Kidney (tissue), 13 donors: ENCODE measurements at regions not wholly inside any gene's neighbourhood (a gene's known extent, or its start where the extent isn't known, plus 50 kb on each side); places are given as distances from the start of the nearest gene placed in this dataset.
"Not testable (repeated sequence)": the region's sequence is repeated elsewhere in the genome, so short reads cannot be mapped to it uniquely, and the experiment has no call there.

Experiments used
- DNase-seq, 5 donors: peaks; one replicate each; pipeline ENCODE4 v3.0.0-alpha.2; 2013 to 2020
- FAIRE-seq: peaks from 2 replicates; lab custom pipeline; 2012; peaks lifted over from hg19 to GRCh38; lab: Jason Lieb, UNC
- H3K27ac ChIP-seq, 2 donors: one replicate each; pipeline ENCODE4 v1.7.0; 2013; ENCODE audit warnings: low read depth in 2 of 2, low read length in 2 of 2, inconsistent platforms in 1 of 2
- H3K27me3 ChIP-seq: one replicate; pipeline ENCODE4 v1.7.1; 2013; ENCODE audit warnings: low read length, inconsistent platforms; ENCODE audit not compliant: control insufficient read depth, insufficient read depth
- H3K36me3 ChIP-seq, 3 donors: one replicate each; pipeline versions ENCODE4 v1.7.0 to v1.7.1; 2013; ENCODE audit warnings: low read length in 3 of 3, control low read depth in 1 of 3, inconsistent platforms in 1 of 3; ENCODE audit not compliant: insufficient read depth in 3 of 3, control insufficient read depth in 2 of 3
- H3K4me1 ChIP-seq, 3 donors: one replicate each; pipeline versions ENCODE4 v1.7.0 to v1.7.1; 2013; ENCODE audit warnings: low read length in 3 of 3, inconsistent platforms in 1 of 3, low read depth in 1 of 3; ENCODE audit not compliant: control insufficient read depth in 2 of 3, insufficient read depth in 2 of 3
- H3K4me3 ChIP-seq, 3 donors: one replicate each; pipeline versions ENCODE4 v1.7.0 to v1.8.1; 2013; ENCODE audit warnings: low read length in 3 of 3, control low read depth in 1 of 3, inconsistent platforms in 1 of 3
- H3K9ac ChIP-seq, 3 donors: one replicate each; pipeline versions ENCODE4 v1.7.0 to v1.7.1; 2013; ENCODE audit warnings: low read length in 3 of 3, control low read depth in 1 of 3, inconsistent platforms in 1 of 3
- H3K9me3 ChIP-seq, 3 donors: one replicate each; pipeline versions ENCODE4 v1.7.0 to v1.7.1; 2013; ENCODE audit warnings: low read length in 3 of 3, control low read depth in 1 of 3, inconsistent platforms in 1 of 3; ENCODE audit not compliant: control insufficient read depth in 2 of 3, insufficient read depth in 1 of 3
- intact Hi-C: fragments of 100-400 bp; cut with DNase I; formaldehyde crosslinking; loops from one replicate; pipeline ENCODE4 v1.11.1; 2022
- TF ChIP-seq, protein P1 (sequence below): IDR thresholded peaks from 3 replicates; pipeline ENCODE4 v1.5.1; 2012; ENCODE audit warnings: mild to moderate bottlenecking, moderate library complexity, borderline replicate concordance; ENCODE audit not compliant: insufficient read depth; ENCODE audit errors: extremely low read depth
- donor health status: control.
- donor health status: control.
- donor health status: control.
- donor health status: control.
- donor health status: control.
- donor health status: DM: yes; HTN: yes; CAD: no.
- donor health status: Normal renal cell carcinoma (clear cell type).

DNA sequence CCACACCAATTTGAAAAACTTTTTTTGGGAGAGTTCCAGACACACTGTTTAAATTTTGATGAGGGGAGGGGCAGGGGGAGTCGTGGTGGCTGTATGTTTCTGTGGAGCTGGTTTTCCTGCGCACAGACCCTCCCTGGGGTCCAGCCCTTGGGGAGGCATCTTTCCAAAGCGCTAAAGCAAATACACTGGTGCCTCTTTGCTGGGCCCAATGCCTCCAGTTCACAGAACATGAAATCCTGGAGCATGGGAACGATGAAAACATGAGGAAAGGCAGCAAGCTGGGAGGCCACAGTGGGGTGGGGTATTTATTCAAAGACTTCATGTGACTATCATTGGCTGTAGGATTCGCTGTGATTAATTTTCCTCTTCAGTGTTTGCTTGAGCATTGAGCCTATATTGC, 135.3 kb downstream of the CCDC34 start:
- intact Hi-C loops = no loop called here
- Histone ChIP-seq H3K9me3 (no peaks in the 10 kb centered on the region), H3K27ac (no peak overlapping the region), H3K4me1 (peaks cover 0 to 5% (median 2%) of the 10 kb centered on the region in 3 donors), H3K9ac (no peak overlapping the region), H3K36me3 (no peaks in the 10 kb centered on the region), H3K27me3 (no peaks in the 10 kb centered on the region), H3K4me3 (no peak overlapping the region)
- FAIRE-seq (no peak), DNase-seq (no peak)
- TF ChIP-seq, protein P1, sequence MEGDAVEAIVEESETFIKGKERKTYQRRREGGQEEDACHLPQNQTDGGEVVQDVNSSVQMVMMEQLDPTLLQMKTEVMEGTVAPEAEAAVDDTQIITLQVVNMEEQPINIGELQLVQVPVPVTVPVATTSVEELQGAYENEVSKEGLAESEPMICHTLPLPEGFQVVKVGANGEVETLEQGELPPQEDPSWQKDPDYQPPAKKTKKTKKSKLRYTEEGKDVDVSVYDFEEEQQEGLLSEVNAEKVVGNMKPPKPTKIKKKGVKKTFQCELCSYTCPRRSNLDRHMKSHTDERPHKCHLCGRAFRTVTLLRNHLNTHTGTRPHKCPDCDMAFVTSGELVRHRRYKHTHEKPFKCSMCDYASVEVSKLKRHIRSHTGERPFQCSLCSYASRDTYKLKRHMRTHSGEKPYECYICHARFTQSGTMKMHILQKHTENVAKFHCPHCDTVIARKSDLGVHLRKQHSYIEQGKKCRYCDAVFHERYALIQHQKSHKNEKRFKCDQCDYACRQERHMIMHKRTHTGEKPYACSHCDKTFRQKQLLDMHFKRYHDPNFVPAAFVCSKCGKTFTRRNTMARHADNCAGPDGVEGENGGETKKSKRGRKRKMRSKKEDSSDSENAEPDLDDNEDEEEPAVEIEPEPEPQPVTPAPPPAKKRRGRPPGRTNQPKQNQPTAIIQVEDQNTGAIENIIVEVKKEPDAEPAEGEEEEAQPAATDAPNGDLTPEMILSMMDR = no peak

DNA sequence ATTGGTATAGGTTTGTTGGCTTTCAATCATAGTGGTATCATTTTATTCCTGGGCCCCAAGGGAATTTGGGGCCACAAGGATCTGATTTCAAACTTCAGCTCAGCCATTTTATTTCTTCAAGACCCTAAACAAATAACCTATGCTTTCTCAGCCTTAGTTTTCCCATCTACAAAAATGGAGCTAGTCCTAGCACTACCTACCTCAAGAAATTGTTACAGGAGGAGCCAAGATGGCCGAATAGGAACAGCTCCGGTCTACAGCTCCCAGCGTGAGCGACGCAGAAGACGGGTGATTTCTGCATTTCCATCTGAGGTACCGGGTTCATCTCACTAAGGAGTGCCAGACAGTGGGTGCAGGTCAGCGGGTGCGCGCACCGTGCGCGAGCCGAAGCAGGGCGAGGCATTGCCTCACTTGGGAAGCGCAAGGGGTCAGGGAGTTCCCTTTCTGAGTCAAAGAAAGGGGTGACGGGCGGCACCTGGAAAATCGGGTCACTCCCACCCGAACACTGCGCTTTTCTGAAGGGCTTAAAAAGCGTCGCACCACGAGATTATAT, 143.5 kb downstream of the CCDC34 start:
- H3K9me3 ChIP-seq, H3K27me3 ChIP-seq, H3K27ac ChIP-seq, H3K36me3 ChIP-seq, DNase-seq, intact Hi-C loops, FAIRE-seq, H3K9ac ChIP-seq: not testable (repeated sequence)
- Histone ChIP-seq H3K4me3 (peak overlapping the region in 2 of 3 donors; percentile 28 to 29), H3K4me1 (peaks cover 6 to 31% (median 22%) of the 10 kb centered on the region in 3 donors)

DNA sequence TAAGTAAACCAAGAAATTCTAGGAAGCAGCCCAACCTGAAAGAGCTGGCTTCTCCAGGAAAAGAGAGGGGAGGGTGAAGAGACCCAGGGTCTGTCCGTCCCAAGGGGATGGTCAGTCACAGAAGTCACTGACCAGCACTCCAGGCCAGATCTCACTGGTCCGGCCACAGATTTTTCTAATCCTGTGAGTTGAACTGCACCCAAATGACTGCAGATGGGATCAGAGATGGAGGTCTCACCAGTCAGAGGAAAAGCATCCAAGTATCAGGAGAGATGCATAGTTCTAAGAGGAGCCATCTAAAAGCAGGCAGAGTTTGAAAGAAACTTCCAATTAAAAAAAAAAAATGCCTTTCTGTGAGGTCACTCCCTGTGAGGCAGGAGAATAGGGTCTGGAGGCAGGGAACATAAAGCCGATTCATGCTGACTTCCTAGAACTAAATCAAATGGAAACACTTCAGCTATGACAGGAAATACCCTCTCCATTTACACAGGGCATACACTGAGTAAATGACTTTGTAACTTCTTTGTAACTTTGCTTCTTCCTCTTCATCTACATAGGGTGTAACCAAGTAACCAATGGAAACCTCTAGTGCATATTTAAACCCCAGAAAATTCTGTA, 144.5 kb downstream of the CCDC34 start:
- FAIRE-seq (no peak), DNase-seq (peak in 1 of 5 donors; percentile 48)
- Histone ChIP-seq H3K4me1 (peaks cover 6 to 32% (median 22%) of the 10 kb centered on the region in 3 donors), H3K27me3 (no peaks in the 10 kb centered on the region), H3K9ac (no peak overlapping the region), H3K4me3 (peak overlapping the region in 1 of 3 donors; percentile 7), H3K36me3 (no peaks in the 10 kb centered on the region), H3K9me3 (no peaks in the 10 kb centered on the region), H3K27ac (no peak overlapping the region)
- TF ChIP-seq, protein P1 = no peak
- intact Hi-C loops = no loop called here

DNA sequence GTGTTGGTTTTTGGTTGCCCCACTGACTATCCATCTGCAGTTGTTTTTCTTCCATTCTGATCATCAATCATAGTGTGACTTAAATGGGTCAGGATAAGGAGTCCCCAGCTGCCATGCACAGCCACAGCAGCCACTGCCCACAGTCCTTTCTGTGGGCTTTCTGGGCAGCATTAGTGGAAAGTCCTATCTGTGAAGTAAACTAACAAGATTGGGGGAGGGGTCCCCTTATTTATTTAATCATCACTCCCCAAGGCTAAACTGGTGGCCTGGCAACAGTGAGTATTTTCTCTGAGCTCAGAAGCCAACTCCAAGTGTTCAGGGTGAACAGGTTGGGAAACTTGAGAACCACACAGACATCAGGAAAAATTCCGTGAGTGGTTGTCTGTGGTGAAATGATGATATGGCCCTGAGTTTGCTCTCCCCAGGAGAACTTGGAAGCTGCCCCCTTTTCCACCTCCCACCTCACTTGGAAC, 145.0 kb downstream of the CCDC34 start:
- DNase-seq = peak in 3 of 5 donors; percentile 58 to 74 (median 71)
- Histone ChIP-seq H3K4me1 (peaks cover 6 to 37% (median 26%) of the 10 kb centered on the region in 3 donors), H3K4me3 (no peak overlapping the region), H3K27me3 (no peaks in the 10 kb centered on the region), H3K9ac (no peak overlapping the region), H3K27ac (no peak overlapping the region), H3K9me3 (no peaks in the 10 kb centered on the region), H3K36me3 (no peaks in the 10 kb centered on the region)
- no peak for FAIRE-seq
- TF ChIP-seq, protein P1 = no peak
- intact Hi-C loops = no loop called here
